Fibroblast of skin of left biceps (primary cell): ENCODE measurements at regions not wholly inside any gene's neighbourhood (a gene's known extent, or its start where the extent isn't known, plus 50 kb on each side); places are given as distances from the start of the nearest gene placed in this dataset.

Source experiments
- DNase-seq, 2 experiments: peaks; one replicate each; pipeline ENCODE4 v3.0.0-alpha.2; 2013; ENCODE audit warnings: low read depth in 2 of 2

DNA sequence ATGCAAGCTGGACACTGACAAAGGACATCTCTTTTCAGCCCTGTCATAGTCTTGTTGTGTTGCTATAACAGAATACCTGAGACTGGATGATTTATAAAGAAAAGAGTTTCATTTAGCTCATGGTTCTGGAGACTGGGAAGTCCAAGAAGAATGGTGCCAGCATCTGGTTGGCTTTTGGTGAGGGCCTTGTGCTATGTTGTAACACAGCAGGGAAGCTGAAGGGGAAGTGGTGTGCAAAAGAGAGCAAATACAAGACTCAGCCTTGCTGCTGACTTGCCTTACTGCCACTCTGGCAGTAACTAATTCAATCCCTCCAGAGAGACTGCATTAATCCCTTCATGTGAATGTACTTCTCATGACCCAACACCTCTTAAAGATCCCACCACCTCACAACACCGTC is 356.3 kb upstream of the PROK2 start:
- DNase-seq, result no peak

DNA sequence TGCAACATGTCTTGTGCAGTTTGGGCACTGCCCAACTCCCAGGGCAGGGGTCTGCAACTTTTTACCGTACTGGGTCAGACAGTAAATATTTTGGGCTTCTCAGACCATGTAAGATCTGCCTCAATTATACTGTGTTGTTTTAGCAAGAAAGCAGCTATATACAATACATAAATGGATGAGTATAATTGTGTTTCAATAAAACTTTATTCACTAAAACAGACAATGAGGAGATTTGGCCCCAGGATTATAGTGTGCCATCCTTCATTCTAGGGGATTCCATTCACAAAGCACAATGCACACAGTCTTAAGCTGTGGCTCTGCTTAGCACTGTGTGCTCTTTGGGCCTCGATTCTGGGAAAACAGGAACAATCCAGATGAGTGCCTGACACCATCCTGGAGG is 354.4 kb upstream of the PROK2 start:
- DNase-seq, result no peak

DNA sequence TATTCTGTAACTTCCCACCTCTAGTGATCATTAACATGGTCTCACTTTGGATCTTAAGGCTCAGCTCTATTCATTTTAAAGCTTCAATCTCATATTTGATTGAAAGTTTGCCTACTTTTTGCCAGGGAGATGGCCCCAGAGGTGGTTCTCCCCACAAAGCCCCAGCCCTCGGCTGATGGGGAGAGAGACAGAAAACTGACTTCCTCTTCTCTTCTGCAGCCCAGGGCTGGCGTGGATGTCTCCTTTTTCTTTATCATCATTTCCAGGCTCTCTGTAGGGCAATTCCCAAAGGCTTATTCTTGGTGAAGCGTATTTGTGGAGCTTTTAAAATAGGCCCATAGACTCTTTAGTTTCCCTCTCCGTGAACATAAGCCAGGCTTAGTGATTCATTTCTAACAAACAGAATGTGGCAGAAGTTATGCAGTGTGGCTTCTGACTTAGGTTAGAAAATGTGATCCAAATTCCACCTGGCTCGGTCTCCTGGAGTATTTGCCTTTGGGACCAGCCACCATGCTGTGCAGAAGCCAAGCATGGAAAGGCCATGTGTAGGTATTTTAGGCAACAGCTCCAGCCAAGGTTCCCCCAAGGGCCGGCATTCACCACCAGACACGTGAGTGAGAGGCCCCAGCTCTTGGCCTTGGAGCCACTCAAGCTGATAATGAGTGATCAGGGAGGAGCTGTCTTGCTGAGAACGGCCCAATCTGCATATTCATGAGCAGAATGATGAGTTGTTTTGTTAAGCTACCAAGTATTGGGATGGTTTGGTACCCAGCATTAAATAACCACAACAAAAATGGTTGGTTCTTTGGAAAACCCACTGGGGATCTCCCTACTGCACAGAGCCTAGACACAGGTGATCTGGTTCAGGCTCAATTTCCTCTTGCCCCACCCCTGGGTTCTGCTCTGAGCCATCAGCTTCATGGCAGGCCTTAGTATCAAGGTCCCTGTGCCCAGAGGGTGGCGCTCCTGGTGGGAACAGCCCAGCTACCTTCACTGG is 353.2 kb upstream of the PROK2 start:
- DNase-seq, result no peak

DNA sequence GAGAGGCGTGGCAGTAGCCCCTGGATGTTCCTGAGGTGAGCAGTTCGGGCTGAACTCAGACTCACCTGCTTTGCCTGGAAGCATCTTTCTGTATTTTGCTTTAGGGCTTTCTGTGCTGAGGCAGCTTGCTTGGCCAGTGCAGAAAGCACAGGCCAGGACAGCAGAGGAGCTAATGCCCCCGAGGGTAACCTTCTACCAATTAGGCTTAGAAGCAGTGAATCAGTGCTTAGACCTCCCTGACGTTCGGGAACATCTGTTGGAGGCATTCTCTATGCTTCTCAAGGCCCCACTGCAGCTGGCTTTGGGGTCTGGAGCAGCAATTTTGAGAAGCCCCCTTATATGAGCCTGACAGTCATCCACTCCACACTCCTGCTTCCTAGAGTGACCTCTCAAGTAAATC is 350.7 kb upstream of the PROK2 start:
- no peak for DNase-seq

DNA sequence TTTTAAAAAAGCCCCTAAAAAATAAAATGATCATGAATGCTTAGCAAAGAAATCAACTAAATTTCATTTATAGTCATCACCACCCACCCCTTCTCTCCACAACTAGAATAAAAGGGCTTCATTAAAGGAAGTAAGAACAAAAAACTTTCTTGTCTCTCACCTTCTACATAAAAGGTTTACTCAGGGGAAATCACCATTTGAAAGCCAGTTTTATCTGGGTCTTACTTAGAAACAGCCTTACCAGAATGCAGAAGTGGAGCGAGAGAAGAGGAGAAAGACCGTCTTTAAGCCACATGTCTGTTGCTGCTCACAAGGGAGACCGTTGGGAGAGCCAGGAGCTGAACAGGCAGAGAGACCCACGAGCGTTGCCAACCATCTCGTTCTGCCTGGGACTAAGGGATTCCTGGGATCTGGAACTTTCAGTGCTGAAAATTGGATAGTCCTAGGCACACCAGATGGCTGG is 350.1 kb upstream of the PROK2 start:
- no peak for DNase-seq

DNA sequence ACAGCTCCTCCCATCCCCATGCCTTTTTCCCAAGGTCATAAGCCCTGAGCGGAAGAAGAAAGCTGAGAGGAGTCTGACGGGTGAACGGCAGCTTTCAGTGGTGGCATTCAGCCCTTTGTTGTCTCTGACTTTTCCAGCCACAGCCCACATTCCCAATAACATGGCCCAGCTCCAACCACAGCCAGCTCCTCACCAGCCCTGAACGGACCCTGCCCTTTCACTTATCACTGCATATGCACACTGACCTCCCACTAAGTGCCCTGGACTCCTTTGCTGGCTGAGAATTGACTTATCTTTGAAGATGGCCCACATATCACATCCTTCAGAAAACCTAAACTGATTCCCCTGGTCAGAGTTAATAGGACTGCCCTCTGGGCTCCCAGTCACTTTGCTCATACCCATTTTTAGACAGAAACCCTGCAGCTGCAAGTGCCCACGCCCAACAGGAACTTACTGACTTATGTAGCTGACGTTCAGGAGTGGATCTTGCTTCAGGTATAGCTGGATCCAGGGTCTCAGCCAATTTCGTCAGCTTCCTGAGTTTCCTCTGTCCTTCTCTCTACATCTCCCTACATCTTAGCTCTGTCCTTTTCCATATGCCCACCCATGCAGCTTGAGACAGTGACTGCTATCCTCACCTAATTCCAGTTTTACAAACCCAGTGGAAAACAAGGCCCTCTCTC is 348.5 kb upstream of the PROK2 start:
- DNase-seq, result no peak

DNA sequence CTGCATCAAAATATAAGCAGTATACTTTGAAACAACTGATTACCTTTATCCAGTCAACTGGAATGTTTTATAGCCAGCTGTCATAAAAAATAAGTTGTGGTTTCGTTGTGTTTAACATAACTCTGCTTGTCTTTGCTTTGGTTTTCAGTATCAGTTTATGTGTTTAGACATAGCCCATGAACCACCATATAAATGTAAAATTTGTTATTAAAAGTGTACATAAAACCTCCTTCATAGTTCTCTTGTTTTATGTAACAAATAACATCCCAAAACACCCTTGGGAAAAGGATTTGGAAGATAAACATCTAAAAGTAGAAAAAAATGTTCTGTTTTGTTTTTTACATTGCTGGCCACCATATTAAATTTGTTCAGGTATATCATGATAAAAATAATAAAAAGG is 347.0 kb upstream of the PROK2 start:
- no peak for DNase-seq

DNA sequence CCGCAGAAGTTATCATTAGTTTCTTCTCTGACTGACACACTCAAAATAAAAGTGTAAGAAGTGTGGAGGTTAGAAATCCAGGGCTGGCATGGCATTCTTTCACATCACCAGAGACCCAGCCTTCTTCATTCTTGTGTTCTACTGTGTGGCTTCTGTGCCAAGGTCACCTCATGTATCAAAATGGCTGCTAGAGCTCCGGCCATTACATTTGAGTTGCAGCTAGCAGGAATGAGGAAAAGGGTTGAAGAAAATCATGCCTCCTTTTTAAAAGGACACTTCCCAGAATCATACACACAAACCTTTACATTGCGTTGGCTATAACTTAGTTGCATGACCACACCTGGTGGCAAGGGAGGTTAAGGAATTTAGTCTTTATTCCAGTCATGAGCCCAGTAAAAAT is 345.6 kb upstream of the PROK2 start:
- DNase-seq, result no peak

DNA sequence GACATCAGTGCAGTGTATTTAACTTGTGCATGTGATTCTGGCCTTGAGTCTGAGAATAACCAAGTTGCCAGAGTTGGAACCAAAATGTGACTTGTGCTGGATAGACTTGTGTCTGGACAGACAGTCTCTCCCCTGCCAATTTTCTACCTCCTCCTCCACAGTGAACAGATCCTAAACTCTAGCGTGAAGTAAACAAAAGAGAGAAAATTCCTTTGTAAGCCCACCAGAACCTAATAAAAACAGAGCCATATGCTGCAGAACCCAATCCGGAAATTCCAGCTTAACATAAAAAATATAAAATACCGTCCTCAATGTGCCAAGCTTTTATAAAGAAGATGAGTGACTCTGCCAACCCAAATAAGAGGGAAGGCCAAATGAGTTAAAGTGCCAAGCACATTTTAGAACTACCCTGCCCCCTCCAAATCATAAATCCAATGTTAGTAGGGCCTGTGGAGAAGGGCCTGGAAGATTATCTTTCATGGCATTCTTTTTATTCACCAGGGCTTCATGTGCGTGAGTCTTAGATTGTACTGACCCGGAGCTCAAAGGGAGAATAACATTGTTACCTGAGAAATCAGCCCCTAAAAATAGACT is 344.6 kb upstream of the PROK2 start:
- no peak for DNase-seq

DNA sequence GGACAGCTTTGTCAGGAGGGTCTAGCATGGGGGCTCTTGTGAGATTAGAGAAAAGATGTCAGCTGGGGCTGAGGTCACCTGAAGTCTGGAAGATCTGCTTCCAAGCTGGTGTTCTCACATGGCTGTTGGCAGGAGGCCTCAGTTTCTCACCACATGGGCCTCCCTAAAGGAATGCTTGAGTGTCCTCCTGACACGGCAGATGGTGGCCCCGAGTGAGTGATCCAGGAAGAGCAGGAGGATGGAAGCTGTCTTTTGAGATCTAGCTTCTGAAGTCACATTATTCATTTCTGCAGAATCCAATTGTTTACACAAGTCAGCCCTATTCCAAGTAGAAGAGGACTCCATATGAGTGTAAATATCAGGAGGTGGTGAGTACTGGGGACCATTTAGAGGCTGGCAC is 344.0 kb upstream of the PROK2 start:
- DNase-seq, result no peak

DNA sequence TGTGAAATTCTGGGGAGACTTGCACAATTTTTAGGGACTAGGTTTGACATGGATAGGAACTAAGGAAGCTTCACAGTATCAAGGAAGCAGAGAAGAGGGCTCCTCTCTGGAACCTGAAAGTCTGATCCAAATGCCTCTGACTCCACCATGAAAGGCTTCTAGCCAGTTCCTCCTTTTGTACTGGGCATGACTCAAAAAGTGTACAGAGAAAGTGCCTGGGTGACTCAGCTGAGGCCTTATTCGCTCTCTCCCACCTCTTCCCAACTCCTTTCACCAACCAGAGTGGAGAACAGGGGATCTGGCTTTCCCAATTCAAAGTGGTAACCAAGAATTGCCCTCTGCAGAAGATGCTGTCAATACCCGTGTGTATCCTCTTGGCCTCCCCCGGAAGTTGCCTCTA is 342.9 kb upstream of the PROK2 start:
- DNase-seq, result no peak

DNA sequence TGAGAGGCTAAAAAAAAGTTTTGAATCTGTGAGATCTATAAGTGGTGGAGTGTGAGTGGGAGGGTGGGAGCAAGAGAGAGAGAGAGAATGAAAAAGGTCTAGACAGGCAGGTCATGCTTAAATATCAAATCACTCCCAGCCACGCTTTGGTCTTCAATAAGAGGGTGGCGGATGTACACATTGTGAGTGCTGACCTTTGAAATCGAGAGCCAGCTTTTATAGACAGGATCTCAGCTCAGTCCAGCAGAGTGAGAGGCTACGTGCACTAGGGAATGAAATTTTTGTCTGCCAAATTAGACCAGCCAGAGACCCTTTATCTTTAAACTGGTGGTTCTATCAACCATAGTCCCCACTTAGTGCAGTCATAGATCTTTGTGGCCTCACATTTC is 342.3 kb upstream of the PROK2 start:
- DNase-seq, result no peak

DNA sequence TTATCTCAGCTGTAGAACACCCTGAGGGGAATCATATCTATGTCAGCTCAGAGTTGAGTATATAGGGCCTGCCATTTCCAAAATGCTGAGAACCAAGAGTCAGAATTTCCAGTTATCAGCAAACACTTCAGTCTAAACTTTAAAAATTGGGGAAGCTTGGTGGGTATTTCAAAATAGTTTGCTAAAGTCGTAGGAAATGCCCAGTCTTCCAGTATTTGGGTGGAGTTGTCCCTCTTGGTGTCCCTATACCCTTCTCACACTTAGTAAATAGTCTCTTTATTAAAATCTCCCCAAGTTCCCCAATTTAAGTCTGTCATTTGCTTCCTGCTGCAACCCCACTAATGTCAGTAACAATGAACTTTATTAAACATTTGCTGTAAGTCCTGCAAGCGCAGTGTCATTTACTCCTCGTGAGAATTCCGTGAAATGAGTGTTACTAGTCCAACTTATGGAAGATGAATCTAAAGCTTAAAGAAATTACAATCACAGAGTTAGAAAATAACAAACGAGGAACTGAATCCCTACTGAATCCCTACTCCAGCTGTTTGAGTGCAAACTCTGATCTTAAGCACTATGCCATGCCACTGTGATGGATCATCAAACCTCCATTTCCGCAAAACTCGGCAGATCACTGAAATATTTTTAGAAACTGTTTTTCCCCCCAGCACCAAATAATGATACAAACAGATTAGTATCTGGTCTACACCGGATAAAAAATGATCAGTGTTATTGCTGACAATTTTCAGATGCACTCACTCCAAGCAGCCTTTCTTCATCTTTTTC is 341.7 kb upstream of the PROK2 start:
- DNase-seq, result no peak

DNA sequence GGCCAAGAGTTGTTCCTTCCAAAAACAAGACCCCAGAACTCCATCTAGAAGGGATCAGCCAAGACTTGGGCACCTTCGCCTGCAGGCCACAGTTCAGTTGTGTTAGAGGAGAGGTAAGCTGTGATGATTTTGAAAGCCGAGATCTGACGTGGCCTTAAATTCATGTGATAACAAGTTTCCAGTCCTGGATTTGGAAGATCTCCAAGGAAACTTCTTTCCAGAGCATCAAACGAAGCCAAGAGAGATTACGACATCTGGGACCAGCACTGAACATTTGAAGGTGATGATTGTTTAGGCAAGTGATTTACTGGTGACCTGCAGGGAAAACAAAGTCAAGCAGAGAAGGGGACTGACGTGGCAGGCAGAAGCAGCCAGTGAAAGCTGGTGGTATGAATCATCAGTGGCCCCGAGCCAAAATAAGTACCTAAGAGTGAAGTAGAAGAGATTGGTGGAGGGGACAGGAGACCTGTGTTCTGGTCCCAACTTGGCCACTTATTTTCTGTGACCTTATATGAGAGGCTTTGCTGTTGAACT is 339.0 kb upstream of the PROK2 start:
- DNase-seq, result peak; percentile 97 to 98

DNA sequence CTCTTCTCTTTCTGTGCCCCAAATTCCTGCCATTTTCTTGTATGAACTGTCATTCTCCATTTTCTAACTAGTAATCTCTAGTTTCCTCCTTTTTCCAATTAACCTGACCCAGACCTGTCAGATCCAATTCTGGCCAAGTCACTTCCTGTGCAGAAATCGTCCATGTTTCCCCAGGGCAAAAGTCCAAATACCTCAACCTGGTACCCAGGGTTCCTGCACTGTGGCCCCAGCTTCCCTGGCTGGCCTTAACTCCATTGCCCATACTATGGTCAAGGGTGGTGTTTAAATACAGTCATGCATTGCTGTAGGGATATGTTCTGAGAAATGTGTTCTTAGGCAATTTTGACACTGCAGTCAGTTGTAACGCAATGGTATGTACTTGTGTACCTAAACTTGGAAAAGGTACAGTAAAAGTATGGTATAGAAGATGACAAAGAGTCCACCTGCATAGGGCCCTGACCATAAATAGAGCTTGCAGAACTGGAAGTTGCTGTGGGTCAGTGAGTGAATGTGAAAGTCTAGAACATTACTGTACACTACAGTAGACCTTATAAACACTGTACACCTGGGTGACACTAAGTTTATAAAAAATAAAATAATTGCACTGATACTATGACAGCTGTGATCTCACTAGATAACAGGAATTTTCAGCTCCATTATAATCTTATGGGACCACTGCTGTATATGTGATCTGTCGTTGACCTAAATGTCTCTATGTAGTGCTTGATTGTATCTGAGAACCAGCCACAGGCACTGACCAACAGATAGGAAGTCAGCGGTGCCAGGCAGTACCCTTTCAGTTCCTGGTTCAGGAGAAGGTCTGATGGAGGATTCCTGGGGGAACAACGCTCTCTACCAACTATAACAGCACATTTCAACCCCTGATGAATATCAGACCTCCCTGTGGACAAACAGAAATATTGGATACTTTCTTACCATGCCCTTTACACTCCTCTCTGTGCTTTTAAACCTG is 336.1 kb upstream of the PROK2 start:
- DNase-seq, result no peak

DNA sequence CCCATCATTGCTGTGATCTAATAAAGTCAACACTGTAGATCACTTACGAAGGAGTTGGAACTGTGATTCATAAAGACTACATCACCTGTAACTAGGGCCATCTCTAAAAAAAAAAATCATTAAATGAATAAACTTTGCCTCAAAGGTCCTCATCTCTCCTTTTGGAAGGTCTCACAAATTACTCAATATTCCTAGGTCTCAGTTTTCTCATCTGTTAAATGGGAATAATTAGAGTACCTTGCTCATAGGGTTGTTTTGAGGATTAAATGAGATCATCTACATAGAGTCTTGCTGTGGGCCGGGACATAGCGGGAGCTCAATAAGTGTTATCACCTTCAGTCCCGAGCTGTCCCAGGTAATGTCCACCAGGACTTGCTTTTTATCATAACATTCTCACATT is 335.1 kb upstream of the PROK2 start:
- no peak for DNase-seq

DNA sequence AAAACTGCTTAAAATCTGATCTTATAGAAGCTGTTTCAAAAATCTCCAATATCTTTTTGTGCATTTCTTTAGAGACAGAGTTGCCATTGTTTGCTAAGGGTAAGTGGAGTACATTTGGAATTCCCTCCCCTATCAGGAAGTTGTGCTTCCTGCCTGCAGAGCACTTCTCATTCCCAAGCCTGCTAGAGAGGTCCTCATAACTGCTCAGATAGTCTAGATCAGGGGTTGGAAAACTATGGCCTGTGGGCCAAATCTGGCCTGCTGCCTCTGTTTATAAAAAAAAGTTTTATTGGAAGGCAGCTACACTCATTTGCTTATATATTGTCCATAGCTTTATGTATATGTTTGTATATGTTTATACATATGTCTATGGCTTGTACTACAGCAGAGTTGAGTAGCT is 333.7 kb upstream of the PROK2 start:
- DNase-seq, result no peak

DNA sequence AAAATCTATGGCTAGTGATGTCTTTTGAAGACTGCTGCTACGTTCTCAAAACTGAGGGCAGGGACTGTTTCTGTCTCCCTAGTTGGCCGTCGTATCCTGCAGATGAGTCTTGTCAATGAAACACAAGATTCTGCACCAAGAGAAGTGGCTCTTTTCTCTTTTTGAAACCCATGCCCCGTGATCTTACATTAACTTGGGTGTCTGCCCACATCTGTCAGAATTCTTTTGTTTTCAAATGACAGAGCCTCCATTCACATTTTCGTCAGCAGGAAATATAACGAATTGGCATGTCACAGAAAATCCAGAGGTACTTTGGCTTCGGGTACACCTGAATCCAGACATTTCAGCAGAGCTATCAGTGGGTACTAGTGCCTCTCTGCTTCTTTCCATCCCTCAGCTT is 331.3 kb upstream of the PROK2 start:
- no peak for DNase-seq

DNA sequence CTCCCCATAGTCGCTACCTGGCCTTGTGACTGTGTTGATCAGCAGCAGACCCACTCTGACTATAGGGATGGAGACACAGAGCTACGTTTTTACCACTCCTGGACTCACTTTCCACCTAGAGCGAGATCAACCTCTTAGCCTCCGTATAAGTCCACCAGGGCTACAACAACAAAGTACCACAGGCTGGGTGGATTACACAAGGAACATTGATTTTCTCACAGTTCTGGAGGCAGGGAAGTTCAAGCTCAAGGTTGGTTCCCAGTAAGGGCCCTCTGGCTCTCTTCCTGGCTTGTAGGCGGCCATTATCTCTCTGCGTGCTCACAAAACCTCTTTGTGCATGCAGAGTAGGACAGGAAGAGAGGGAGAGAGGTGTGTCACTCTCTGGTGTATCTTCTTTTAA is 330.4 kb upstream of the PROK2 start:
- no peak for DNase-seq

DNA sequence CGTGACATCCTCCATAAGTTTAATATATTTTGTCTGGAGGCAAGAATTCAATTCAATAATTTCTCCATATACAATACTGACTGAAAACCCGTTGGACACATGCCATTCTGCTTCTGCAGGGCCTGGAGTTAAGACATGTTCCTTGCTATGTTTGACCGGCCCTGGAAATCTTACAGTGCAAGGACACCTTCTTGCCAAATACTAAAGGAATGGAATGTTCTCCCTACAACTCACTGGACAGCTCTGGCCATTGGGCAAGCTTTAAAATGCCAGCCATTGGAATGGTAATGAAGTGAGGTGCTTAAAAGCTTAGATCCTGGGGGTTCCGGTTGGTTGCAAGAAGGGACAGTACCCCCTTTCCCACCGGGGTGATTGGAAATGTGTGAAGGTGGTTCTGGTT is 329.8 kb upstream of the PROK2 start:
- no peak for DNase-seq

DNA sequence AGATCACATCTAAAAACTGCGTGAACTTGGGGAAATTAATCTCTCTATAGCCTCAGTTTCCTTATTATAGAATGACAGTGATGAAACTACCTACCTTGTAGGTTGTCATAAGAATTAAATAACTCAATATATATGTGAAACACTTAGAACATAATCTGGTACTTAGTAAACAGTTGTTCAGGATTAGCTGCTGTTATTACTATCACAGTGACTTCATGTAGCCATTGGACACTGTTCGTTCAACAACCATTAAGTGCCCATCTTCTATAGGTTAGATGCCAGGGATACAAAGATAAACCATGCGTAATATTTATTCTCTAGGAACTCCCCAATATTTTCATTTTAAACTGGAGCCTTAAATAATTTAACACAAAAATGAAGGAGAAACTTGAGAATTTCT is 329.0 kb upstream of the PROK2 start:
- no peak for DNase-seq
